GM18858 (cell line): ENCODE measurements at regions not wholly inside any gene's neighbourhood (a gene's known extent, or its start where the extent isn't known, plus 50 kb on each side); places are given as distances from the start of the nearest gene placed in this dataset.
"Not testable (repeated sequence)": the region's sequence is repeated elsewhere in the genome, so short reads cannot be mapped to it uniquely, and the experiment has no call there.

ENCODE experiments used
- ATAC-seq: cut with Tn5 transposase; IDR thresholded peaks from one replicate; pipeline ENCODE4 v1.9.1; 2021; ENCODE audit not compliant: unreplicated experiment

DNA sequence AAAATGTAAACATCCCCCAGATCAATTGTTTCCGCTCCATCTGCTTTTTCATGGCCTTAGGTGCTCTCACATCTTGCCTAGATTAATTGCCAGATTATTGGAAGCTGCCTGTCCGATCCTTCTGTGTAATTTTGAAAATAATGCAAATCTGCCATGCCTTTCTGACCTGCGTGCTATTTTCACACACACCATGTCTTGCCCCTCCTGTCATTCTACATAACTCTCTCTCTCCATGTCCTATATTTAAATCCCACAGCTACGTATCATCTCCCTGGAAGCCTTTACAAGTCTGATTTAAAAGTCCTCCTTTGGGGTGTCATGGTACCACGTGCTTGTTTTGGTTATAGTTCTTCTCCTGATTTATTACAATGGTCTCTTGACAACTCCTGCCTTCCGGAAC is 247.6 kb upstream of the ELAVL2 start:
- ATAC-seq = no peak

DNA sequence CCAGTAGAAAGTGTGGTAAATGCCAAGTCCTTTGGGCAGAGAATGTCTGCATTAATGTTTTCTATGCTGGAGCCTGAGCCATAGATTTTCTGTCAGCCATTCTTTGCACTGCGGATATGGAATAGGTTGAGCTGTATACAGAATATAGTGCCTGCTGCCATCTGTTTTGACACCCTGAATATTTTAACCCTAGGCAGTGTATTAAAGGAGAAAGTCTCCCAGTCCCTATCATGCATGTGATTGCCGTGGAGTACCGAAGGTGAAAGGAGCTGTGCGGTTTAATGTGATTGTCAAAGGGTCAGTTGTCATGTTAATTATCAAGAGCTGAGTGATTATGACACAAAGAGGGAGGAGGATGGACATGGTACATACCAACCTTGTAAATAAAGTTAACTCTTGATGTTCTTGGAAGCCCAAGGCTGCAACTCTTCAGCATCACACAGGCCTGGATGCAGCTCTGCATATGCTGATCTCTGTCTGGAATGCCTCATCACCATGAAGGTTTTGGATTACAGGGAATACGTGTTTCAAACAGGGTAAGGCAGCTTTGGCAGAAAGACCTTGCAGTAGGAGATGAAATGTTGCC is 247.1 kb upstream of the ELAVL2 start:
- ATAC-seq = no peak

- ATAC-seq = no peak
These were observed 245.7 kb upstream of the ELAVL2 start for GRCh38 chr9:24071716-24072115.

DNA sequence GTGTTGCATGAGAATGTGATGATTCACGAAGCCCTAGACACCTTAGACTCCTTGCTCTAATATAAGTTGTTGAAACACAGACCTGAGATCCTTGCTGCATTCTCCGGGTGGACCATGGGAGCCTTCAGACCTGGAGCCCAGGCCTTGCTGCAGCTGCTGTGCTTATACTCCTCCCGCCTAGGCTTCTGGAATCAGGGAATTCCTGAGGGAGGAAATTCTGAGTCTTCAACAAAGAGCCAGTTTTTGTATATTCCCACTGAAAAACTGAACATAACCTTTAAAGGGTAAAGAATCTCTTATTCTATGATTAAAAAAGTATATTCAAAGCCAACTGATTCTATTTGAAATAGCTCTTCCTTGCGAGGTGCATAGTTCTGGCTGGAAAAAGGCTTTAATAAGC is 245.1 kb upstream of the ELAVL2 start:
- ATAC-seq = no peak

GRCh38 chr9:24067107-24067506 is 241.1 kb upstream of the ELAVL2 start:
- ATAC-seq = not testable (repeated sequence)

DNA sequence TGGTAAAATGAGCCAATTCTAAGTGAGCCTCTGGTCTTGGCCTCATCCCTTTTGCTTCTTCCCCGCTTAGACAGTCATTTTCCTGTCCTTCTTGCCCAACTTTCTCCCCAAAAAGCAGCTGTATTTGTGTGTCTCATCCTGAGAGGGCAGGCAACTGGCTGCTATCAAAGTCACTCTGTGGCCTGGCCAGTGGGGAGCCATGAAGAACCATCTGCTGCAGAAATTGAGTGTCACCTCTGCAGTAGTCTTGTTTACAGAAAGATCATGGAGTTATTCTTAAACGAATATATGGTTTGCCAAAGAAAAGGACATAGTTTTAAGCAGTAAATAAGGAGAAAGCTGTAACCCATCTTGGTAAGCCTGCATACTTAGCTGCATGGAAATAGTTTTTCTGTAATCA is 233.6 kb upstream of the ELAVL2 start:
- no peak for ATAC-seq

DNA sequence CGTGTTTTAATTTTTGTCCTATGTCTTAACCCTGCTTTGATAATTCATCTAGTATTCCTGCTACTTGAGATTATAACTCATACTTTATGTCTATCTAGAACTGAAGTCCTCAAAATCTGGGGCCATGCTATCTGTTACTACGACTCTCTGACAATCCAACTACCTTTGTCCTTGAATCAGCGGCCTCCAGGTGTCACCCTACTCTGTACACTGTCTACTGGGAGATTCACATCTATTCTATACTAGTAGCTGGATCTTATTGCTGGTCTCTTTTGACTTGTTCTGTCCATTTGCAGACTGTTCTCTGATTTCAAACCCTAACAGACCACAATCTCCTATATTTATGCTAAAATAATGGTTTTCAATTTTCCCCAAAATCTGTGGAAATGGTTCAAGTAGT is 225.5 kb upstream of the ELAVL2 start:
- no peak for ATAC-seq

DNA sequence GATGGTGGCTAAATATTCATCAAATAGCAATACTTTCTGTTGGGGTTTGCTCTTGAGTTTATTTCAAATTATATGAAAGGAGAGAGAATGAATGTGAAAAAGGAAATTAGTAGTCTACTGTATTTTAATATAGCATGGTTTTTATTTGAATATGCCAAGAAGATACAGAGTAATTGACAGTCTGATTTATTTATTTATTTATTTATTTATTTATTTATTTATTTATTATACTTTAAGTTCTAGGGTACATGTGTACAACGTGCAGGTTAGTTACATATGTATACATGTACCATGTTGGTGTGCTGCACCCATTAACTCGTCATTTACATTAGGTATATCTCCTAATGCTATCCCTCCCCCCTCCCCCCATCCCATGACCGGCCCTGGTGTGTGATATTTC is 224.2 kb upstream of the ELAVL2 start:
- not testable (repeated sequence) for ATAC-seq

- ATAC-seq = no peak
These were observed 219.1 kb upstream of the ELAVL2 start for GRCh38 chr9:24045150-24045549.

DNA sequence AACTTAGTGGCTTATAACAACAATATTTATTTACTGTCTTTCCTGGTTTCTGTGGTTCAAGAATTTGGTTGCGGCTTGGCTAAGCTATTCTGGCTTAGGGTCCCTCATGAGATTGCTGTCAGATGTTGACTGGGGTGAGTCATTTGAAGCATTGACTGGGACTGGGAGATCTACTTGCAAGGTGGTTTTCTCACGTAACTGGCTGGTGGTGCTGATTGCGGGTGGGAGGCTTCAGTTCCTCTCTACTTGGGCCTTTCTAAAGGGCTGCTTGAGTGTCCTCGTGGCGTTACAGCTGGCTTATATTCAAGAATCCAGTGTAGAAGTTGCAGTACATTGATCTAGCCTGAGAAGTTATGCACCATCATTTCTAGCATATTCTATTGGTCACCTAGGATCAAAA is 218.5 kb upstream of the ELAVL2 start:
- no peak for ATAC-seq

DNA sequence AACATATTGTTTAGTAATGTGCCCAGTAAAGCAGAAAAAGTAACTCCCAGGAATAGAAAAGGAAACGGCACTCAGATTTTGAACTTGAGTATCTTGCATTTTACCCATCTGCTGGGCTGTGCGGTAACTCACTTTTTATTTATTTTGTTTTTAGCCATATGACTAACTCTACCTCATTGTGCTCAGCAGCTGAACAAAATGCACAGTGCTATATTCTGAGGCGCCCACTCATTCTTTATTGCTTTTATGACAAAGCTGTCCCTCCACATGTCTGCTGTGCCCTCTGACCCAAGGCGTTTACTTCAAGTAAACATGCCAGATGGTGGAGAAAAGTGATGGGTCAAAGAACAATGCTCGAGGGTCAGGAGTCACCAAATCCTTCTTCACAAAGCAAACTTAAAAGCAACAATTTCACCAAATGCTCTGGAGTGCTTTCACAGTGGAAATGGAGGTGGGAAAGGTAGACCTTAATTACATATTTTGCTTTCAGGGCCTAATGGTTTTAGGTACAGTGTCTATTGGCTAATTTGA is 215.2 kb upstream of the ELAVL2 start:
- ATAC-seq = no peak

GRCh38 chr9:24036459-24036858 is 210.4 kb upstream of the ELAVL2 start:
- no peak for ATAC-seq

GRCh38 chr9:24035816-24036215 is 209.8 kb upstream of the ELAVL2 start:
- ATAC-seq = no peak

DNA sequence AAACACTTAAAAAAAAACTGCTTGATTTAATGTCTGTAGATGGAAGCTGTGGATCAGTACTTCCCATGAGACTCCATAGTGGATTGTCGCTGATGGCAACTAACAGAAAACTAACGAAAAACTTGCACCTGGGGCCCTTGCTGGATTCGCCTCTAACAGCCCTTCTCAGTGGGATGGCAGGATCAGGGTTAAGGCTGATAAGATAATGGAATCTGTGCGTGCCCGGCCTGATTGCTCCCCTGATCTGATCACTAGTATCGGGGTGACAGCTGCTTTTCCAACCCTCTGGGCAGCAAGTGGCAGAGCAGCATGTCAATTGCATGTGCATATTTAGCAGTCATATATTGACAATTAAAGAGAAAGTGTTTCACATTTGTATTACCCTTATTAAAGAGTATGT is 185.8 kb upstream of the ELAVL2 start:
- no peak for ATAC-seq

- ATAC-seq = no peak
These were observed 185.1 kb upstream of the ELAVL2 start for GRCh38 chr9:24011009-24011717.

- ATAC-seq = no peak
These were observed 183.3 kb upstream of the ELAVL2 start for GRCh38 chr9:24009322-24009721.

- no peak for ATAC-seq
These were observed 181.1 kb upstream of the ELAVL2 start for GRCh38 chr9:24007185-24007584.

DNA sequence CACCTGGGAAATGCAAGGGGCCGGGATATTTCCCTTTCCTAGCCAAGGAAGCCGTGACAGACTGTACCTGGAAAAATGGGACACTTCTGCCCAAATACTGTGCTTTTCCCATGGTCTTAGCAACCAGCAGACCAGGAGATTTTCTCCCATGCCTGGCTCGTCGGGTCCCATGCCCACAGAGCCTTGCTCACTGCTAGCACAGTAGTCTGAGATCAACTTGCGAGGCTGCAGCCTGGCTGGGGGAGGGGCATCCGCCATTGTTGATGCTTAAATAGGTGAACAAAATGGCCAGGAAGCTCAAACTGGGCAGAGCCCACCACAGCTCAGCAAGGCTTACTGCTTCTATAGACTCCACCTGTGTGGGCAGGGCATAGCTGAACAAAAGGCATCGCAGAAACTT is 165.8 kb upstream of the ELAVL2 start:
- not testable (repeated sequence) for ATAC-seq

GRCh38 chr9:23979491-23979890 is 153.5 kb upstream of the ELAVL2 start:
- no peak for ATAC-seq

DNA sequence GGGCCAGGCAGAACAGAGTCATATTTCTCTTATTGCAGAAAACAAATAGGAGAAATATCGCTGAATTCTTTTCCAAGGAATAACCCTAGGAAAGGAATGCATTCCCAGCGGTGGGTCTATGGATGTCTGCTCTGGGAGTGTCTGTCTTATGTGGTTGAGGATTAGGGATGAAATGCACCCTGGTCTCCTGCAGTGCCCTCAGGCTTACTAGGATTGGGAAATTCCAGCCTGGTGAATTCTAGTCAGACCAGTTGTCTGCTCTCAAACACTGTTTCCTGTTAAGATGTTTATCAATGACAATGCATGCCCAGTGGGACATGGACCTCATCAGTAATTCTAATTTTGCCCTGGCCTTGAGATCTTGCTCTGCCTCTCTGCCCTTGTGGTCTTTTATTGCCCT is 136.1 kb upstream of the ELAVL2 start:
- no peak for ATAC-seq

GRCh38 chr9:23945897-23946296 is 119.9 kb upstream of the ELAVL2 start:
- ATAC-seq = no peak

DNA sequence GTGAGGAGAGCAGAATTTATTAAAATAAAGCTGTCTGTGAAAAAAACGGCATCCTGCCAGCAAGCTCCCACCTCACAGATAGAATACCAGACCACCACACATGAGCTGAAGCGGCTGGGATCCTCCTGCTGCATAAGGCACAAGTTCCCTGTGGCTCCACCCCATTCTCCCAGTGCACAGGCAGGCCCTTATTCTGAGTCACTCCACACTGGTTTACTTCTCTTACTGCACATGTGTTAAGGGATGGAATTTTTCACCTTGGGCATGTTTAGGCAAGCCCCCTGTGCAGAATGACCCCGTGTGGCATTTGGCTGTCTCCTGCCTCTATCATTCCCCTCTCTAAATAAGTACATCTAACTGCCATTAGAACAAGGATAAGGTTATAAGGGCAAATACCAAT is 115.0 kb upstream of the ELAVL2 start:
- no peak for ATAC-seq

GRCh38 chr9:23938908-23939307 is 112.9 kb upstream of the ELAVL2 start:
- ATAC-seq = no peak
